Aorta (tissue), 5 donors: ENCODE measurements at regions not wholly inside any gene's neighbourhood (a gene's known extent, or its start where the extent isn't known, plus 50 kb on each side); places are given as distances from the start of the nearest gene placed in this dataset.

ENCODE experiments used
- ATAC-seq: fragments of 200-7000 bp; cut with Tn5 transposase; one replicate; pipeline ENCODE4 v1.9.1; 2022; ENCODE audit warnings: moderate library complexity; ENCODE audit not compliant: low FRiP score
- DNase-seq, 2 donors: peaks; one replicate each; pipeline ENCODE4 v3.0.0-alpha.2; 2020
- H3K27ac ChIP-seq, 2 donors: one replicate each; pipeline ENCODE4 v1.5.1; 2013; ENCODE audit warnings: low read length in 2 of 2, mild to moderate bottlenecking in 2 of 2, moderate library complexity in 2 of 2, control low read depth in 1 of 2, inconsistent platforms in 1 of 2, low read depth in 1 of 2
- H3K27me3 ChIP-seq, 2 donors: one replicate each; pipeline ENCODE4 v1.6.1; 2013; ENCODE audit warnings: control low read depth in 1 of 2, low read length in 1 of 2, mild to moderate bottlenecking in 1 of 2, moderate library complexity in 1 of 2; ENCODE audit not compliant: insufficient read depth in 2 of 2, control insufficient read depth in 1 of 2
- H3K36me3 ChIP-seq, 2 donors: one replicate each; pipeline ENCODE4 v1.6.1; 2013; ENCODE audit warnings: control low read depth in 1 of 2, low read length in 1 of 2, mild to moderate bottlenecking in 1 of 2; ENCODE audit not compliant: insufficient read depth in 2 of 2, control insufficient read depth in 1 of 2
- H3K4me1 ChIP-seq, 2 donors: one replicate each; pipeline ENCODE4 v1.6.1; 2013; ENCODE audit warnings: low read length in 2 of 2, control low read depth in 1 of 2, mild to moderate bottlenecking in 1 of 2, moderate library complexity in 1 of 2; ENCODE audit not compliant: insufficient read depth in 2 of 2, control insufficient read depth in 1 of 2
- H3K4me3 ChIP-seq, 2 donors: one replicate each; pipeline ENCODE4 v1.5.1; 2013; ENCODE audit warnings: low read length in 2 of 2, control low read depth in 1 of 2, mild to moderate bottlenecking in 1 of 2
- H3K9me3 ChIP-seq: one replicate; pipeline ENCODE4 v1.6.1; 2013; ENCODE audit warnings: mild to moderate bottlenecking, low read length; ENCODE audit not compliant: control insufficient read depth
- WGBS, 2 donors: extraction: QIAGEN DNeasy Blood & Tissue Kit; methylation state at CpG; one replicate each; pipeline ENCODE4 v1.1.7; 2013; 5-methylcytosine and 5-hydroxymethylcytosine counted together
- intact Hi-C, 2 donors: fragments of 100-400 bp; cut with DNase I; formaldehyde crosslinking; loops; one replicate each; pipeline versions ENCODE4 v1.14.2 to v1.15.0; 2022
- donor health status: healthy with polysubstance abuse.
- donor health status: Bipolar disorder and iron deficiency.
- donor health status: DM: no; HTN: no; CAD: no.
- donor health status: DM: no; HTN: no; CAD: no.
- donor health status: DM: yes; HTN: yes; CAD: no.

DNA sequence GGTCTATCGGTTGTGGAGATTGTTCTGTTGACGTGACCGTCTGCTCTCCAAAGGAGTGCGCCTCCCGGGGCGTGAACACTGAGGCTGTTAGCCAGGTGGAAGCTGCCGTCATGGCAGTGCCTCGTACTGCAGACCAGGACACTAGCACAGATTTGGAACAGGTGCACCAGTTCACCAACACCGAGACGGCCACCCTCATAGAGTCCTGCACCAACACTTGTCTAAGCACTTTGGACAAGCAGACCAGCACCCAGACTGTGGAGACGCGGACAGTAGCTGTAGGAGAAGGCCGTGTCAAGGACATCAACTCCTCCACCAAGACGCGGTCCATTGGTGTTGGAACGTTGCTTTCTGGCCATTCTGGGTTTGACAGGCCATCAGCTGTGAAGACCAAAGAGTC is 128.9 kb upstream of the DMRT1 start:
- H3K4me1 ChIP-seq, result peaks cover 0 to 3% of the 10 kb centered on the region in 2 donors
- H3K9me3 ChIP-seq, result no peaks in the 10 kb centered on the region
- DNase-seq (no peak), ATAC-seq (no peak)
- peak overlapping the region; percentile 78 to 99 for H3K27ac ChIP-seq
- H3K36me3 ChIP-seq, result peaks cover 0 to 9% of the 10 kb centered on the region in 2 donors
- WGBS, 2 donors, result 6 to 13% methylated on average over 16 of the region's 16 CpGs
- peak overlapping the region; percentile 74 to 81 for H3K4me3 ChIP-seq
- no peaks in the 10 kb centered on the region for H3K27me3 ChIP-seq
- intact Hi-C loops, result loop anchor here in 1 of 2 donors (5.0 kb wide), 1 partner anchor 40 kb away; no protein-coding TSS in a partner anchor

DNA sequence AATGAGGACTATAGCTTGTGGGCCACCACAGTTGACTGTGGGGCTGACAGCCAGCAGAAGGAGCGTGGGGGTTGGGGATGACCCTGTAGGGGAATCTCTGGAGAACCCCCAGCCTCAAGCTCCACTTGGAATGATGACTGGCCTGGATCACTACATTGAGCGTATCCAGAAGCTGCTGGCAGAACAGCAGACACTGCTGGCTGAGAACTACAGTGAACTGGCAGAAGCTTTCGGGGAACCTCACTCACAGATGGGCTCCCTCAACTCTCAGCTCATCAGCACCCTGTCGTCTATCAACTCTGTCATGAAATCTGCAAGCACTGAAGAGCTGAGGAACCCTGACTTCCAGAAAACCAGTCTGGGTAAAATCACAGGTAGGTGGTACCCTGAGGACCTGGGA is 128.4 kb upstream of the DMRT1 start:
- DNase-seq (no peak), ATAC-seq (no peak)
- WGBS, 2 donors, result 5 to 12% methylated on average over 4 of the region's 4 CpGs
- peak overlapping the region; percentile 74 to 81 for H3K4me3 ChIP-seq
- intact Hi-C loops, result loop anchor here in 1 of 2 donors (5.0 kb wide), 1 partner anchor 39 kb away; no protein-coding TSS in a partner anchor
- H3K36me3 ChIP-seq, result peaks cover 0 to 9% of the 10 kb centered on the region in 2 donors
- H3K27me3 ChIP-seq, result no peaks in the 10 kb centered on the region
- H3K27ac ChIP-seq, result peak overlapping the region; percentile 78 to 99
- peaks cover 0 to 3% of the 10 kb centered on the region in 2 donors for H3K4me1 ChIP-seq
- H3K9me3 ChIP-seq, result no peaks in the 10 kb centered on the region

- peak overlapping the region; percentile 74 to 81 for H3K4me3 ChIP-seq
- intact Hi-C loops, result loop anchor here in 1 of 2 donors (5.0 kb wide), 2 partner anchors 38 to 97 kb away; no protein-coding TSS in a partner anchor
- peak; percentile 34 for ATAC-seq
- peaks cover 0 to 9% of the 10 kb centered on the region in 2 donors for H3K36me3 ChIP-seq
- H3K27me3 ChIP-seq, result no peaks in the 10 kb centered on the region
- WGBS, 2 donors, result 0 to 4% methylated on average over 2 of the region's 2 CpGs
- DNase-seq, result no peak
- peaks cover 0 to 3% of the 10 kb centered on the region in 2 donors for H3K4me1 ChIP-seq
- H3K9me3 ChIP-seq, result no peaks in the 10 kb centered on the region
- H3K27ac ChIP-seq, result peak overlapping the region; percentile 78 to 99
Observed at GRCh38 chr9:714675-715074, 126.8 kb upstream of the DMRT1 start.

DNA sequence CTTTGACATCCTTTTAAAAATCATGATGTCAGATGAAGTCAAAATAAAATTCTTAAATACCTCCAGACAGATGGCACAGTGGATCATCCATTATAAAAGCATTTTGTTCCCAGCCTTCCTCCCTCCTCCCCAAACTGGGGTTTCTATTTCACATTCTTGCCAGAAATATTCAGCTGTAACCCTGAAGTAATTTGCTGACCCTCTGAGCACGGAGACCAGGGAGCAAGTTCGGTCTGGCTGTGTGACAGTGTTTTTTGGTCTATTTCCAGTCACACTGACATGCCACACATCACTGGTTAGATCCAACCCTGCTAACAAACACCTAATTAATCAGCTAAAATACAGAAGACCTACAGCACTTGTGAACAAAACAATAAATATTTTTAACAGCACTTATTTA is 126.2 kb upstream of the DMRT1 start:
- WGBS, 2 donors, result 0 to 3% methylated on average over 2 of the region's 2 CpGs
- peak overlapping the region; percentile 94 to 99 for H3K27ac ChIP-seq
- H3K36me3 ChIP-seq, result peaks cover 0 to 9% of the 10 kb centered on the region in 2 donors
- no peak for DNase-seq
- ATAC-seq, result peak; percentile 36
- H3K9me3 ChIP-seq, result no peaks in the 10 kb centered on the region
- intact Hi-C loops, result loop anchor here in 1 of 2 donors (5.0 kb wide), 1 partner anchor 98 kb away; no protein-coding TSS in a partner anchor
- peaks cover 0 to 3% of the 10 kb centered on the region in 2 donors for H3K4me1 ChIP-seq
- H3K4me3 ChIP-seq, result peak overlapping the region; percentile 74 to 81
- no peaks in the 10 kb centered on the region for H3K27me3 ChIP-seq

DNA sequence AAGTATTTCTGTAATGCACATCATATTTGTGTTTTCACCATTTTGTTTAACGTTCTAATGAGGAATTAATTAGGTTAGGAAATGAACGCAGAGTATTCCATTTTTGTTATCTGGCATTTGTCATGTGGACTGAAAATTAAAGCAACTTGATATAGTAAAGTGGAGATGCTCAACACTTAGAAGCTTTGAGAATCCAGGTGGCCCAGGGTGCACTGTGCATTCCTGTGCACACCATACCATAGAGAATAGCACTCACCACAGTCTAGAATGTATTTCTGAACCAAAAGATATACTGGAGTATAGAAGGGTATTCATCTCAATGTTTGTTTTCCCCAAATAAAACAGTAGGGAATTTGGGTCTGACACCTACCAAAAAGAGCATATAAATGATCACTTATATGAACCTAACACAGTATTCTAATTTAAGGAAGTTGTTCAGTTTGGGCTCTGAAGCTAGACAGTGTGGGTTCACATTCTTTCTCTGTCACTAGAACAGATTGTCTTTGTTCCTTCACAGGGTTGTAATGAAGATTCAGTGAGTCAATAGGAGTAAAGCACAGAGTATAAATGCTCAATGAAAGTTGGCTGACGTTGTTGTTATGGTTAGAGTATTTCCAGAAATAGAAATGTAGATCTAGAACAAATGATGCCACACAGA is 125.6 kb upstream of the DMRT1 start:
- ATAC-seq, result peak; percentile 64
- Histone ChIP-seq H3K27ac (peak overlapping the region; percentile 93 to 99), H3K36me3 (peaks cover 0 to 9% of the 10 kb centered on the region in 2 donors), H3K4me3 (peak overlapping the region; percentile 74 to 81), H3K9me3 (no peaks in the 10 kb centered on the region), H3K27me3 (no peaks in the 10 kb centered on the region), H3K4me1 (peaks cover 0 to under 1% of the 10 kb centered on the region in 2 donors)
- no peak for DNase-seq
- intact Hi-C loops, result loop anchor here in 1 of 2 donors (5.0 kb wide), 1 partner anchor 99 kb away; no protein-coding TSS in a partner anchor
- WGBS, 2 donors, result 2% methylated on average over 3 of the region's 3 CpGs

GRCh38 chr9:717722-718121 is 123.8 kb upstream of the DMRT1 start:
- H3K27ac ChIP-seq, result peak overlapping the region in 1 of 2 donors; percentile 90
- WGBS, 2 donors, result 6 to 7% methylated on average over 5 of the region's 5 CpGs
- no peaks in the 10 kb centered on the region for H3K27me3 ChIP-seq
- ATAC-seq (no peak), DNase-seq (no peak)
- intact Hi-C loops, result loop anchor here in 1 of 2 donors (5.0 kb wide), 1 partner anchor 100 kb away; no protein-coding TSS in a partner anchor
- peaks cover 8% of the 10 kb centered on the region in 2 donors for H3K4me1 ChIP-seq
- H3K36me3 ChIP-seq, result peaks cover 0 to 3% of the 10 kb centered on the region in 2 donors
- no peaks in the 10 kb centered on the region for H3K9me3 ChIP-seq
- H3K4me3 ChIP-seq, result peak overlapping the region in 1 of 2 donors; percentile 48

- Histone ChIP-seq H3K4me1 (peaks cover 9 to 19% of the 10 kb centered on the region in 2 donors), H3K27me3 (no peaks in the 10 kb centered on the region), H3K36me3 (peaks cover 0 to under 1% of the 10 kb centered on the region in 2 donors), H3K4me3 (no peak overlapping the region), H3K27ac (peak overlapping the region; percentile 65 to 98), H3K9me3 (no peaks in the 10 kb centered on the region)
- WGBS, 2 donors, result 5 to 12% methylated on average over 5 of the region's 5 CpGs
- DNase-seq (no peak), ATAC-seq (no peak)
- intact Hi-C loops, result no loop called here
Observed at GRCh38 chr9:720239-720881, 121.1 kb upstream of the DMRT1 start.

GRCh38 chr9:722388-722980 is 119.0 kb upstream of the DMRT1 start:
- no peaks in the 10 kb centered on the region for H3K27me3 ChIP-seq
- peaks cover 9 to 19% of the 10 kb centered on the region in 2 donors for H3K4me1 ChIP-seq
- peaks cover 0 to 2% of the 10 kb centered on the region in 2 donors for H3K36me3 ChIP-seq
- no peak for ATAC-seq
- H3K27ac ChIP-seq, result peak overlapping the region; percentile 51 to 84
- WGBS, 2 donors, result 33 to 36% methylated on average over 7 of the region's 7 CpGs
- intact Hi-C loops, result no loop called here
- H3K9me3 ChIP-seq, result no peaks in the 10 kb centered on the region
- DNase-seq, result no peak
- H3K4me3 ChIP-seq, result peak overlapping the region in 1 of 2 donors; percentile 41
